GM23338 (cell line): ENCODE measurements at regions not wholly inside any gene's neighbourhood (a gene's known extent, or its start where the extent isn't known, plus 50 kb on each side); places are given as distances from the start of the nearest gene placed in this dataset.

Experiments
- ATAC-seq: fragments of 200-7000 bp; cut with Tn5 transposase; 3 replicates; pipeline ENCODE4 v1.9.1; 2020
- DNase-seq: peaks from one replicate; pipeline ENCODE4 v3.0.0-alpha.2; 2015; ENCODE audit warnings: low spot score
- H2AFZ ChIP-seq: fragments of 200-600 bp; sonication (generic); 2 replicates; pipeline ENCODE4 v1.8.0; 2016; ENCODE audit warnings: antibody characterized with exemption, mild to moderate bottlenecking, moderate library complexity
- H3F3A ChIP-seq: fragments of 200-600 bp; sonication (generic); replicated peaks from 2 replicates; pipeline ENCODE4 v1.8.0; 2017; ENCODE audit warnings: antibody characterized with exemption, mixed run types, low read depth
- H3K27ac ChIP-seq: fragments of 200-600 bp; sonication (generic); 2 replicates; pipeline ENCODE4 v1.6.1; 2016; ENCODE audit warnings: low read depth
- H3K27me3 ChIP-seq: fragments of 200-600 bp; sonication (generic); 2 replicates; pipeline ENCODE4 v1.8.0; 2016; ENCODE audit warnings: mild to moderate bottlenecking, mixed run types, moderate library complexity; ENCODE audit not compliant: insufficient read depth
- H3K36me3 ChIP-seq: fragments of 200-600 bp; sonication (generic); 2 replicates; pipeline ENCODE4 v1.8.0; 2016; ENCODE audit warnings: mild to moderate bottlenecking; ENCODE audit not compliant: insufficient read depth
- H3K4me1 ChIP-seq: fragments of 200-600 bp; sonication (generic); 2 replicates; pipeline ENCODE4 v1.8.0; 2016; ENCODE audit warnings: mild to moderate bottlenecking, moderate library complexity; ENCODE audit not compliant: insufficient read depth
- H3K4me2 ChIP-seq: fragments of 200-600 bp; sonication (generic); 2 replicates; pipeline ENCODE4 v1.7.1; 2017; ENCODE audit warnings: mixed run types
- H3K4me3 ChIP-seq: fragments of 200-600 bp; sonication (generic); 2 replicates; pipeline ENCODE4 v1.6.1; 2016; ENCODE audit warnings: mixed run types
- H3K79me2 ChIP-seq: fragments of 200-600 bp; sonication (generic); replicated peaks from 2 replicates; pipeline ENCODE4 v1.8.0; 2017; ENCODE audit warnings: mild to moderate bottlenecking; ENCODE audit not compliant: insufficient read depth
- H3K9me2 ChIP-seq: fragments of 200-600 bp; sonication (generic); 2 replicates; pipeline ENCODE4 v1.8.0; 2017; ENCODE audit not compliant: insufficient read depth
- H4K20me1 ChIP-seq: fragments of 200-600 bp; sonication (generic); replicated peaks from 2 replicates; pipeline ENCODE4 v1.8.0; 2017; ENCODE audit warnings: mild to moderate bottlenecking; ENCODE audit not compliant: insufficient read depth
- H3K27ac Mint-ChIP-seq: 2 replicates; pipeline ENCODE4 v1.8.0; 2020; ENCODE audit warnings: inconsistent platforms, mild to moderate bottlenecking, moderate library complexity, mixed read lengths
- H3K27me3 Mint-ChIP-seq: 3 replicates; pipeline ENCODE4 v1.8.0; 2022; ENCODE audit warnings: low read depth, mild to moderate bottlenecking, moderate library complexity, mixed read lengths, inconsistent platforms; ENCODE audit not compliant: insufficient read depth, poor library complexity
- H3K36me3 Mint-ChIP-seq: 3 replicates; pipeline ENCODE4 v1.8.0; 2021; ENCODE audit warnings: low read depth, mild to moderate bottlenecking, inconsistent platforms, moderate library complexity, mixed read lengths
- H3K4me1 Mint-ChIP-seq: 3 replicates; pipeline ENCODE4 v1.8.0; 2020; ENCODE audit warnings: mild to moderate bottlenecking, inconsistent platforms, mixed read lengths
- H3K4me3 Mint-ChIP-seq: 3 replicates; pipeline ENCODE4 v1.8.0; 2021; ENCODE audit warnings: moderate library complexity, mild to moderate bottlenecking, inconsistent platforms, mixed read lengths
- H3K9me3 Mint-ChIP-seq: 3 replicates; pipeline ENCODE4 v1.8.0; 2020; ENCODE audit warnings: moderate library complexity, mild to moderate bottlenecking, inconsistent platforms, mixed read lengths
- CREB1 ChIP-seq: fragments of 250-450 bp; sonication (Bioruptor Pico); IDR thresholded peaks from 2 replicates; pipeline ENCODE4 v1.5.0; 2020; ENCODE audit warnings: low read depth, mild to moderate bottlenecking, moderate library complexity
- EZH2 ChIP-seq: fragments of 200-600 bp; sonication (generic); IDR thresholded peaks from one replicate; pipeline ENCODE4 v1.8.0; 2017; ENCODE audit warnings: antibody characterized with exemption, mild to moderate bottlenecking, low read depth; ENCODE audit not compliant: unreplicated experiment
- EZH2phosphoT487 ChIP-seq: fragments of 200-600 bp; sonication (generic); IDR thresholded peaks from one replicate; pipeline ENCODE4 v1.8.1; 2018; ENCODE audit warnings: antibody characterized with exemption; ENCODE audit not compliant: unreplicated experiment
- JUNB ChIP-seq: IDR thresholded peaks from one replicate; pipeline ENCODE4 v1.6.1; 2016; ENCODE audit warnings: antibody characterized with exemption; ENCODE audit not compliant: unreplicated experiment
- NANOG ChIP-seq: IDR thresholded peaks from 2 replicates; pipeline ENCODE4 v1.6.1; 2016; ENCODE audit warnings: antibody characterized with exemption, borderline replicate concordance
- POLR2AphosphoS5 ChIP-seq: IDR thresholded peaks from 2 replicates; pipeline ENCODE4 v1.6.1; 2016; ENCODE audit warnings: antibody characterized with exemption, low read depth
- REST ChIP-seq: IDR thresholded peaks from one replicate; pipeline ENCODE4 v1.6.1; 2018; ENCODE audit warnings: antibody characterized with exemption; ENCODE audit not compliant: unreplicated experiment
- STAT1 ChIP-seq: IDR thresholded peaks from one replicate; pipeline ENCODE4 v1.6.1; 2016; ENCODE audit warnings: antibody characterized with exemption; ENCODE audit not compliant: unreplicated experiment
- ZNF331 ChIP-seq: fragments of 250-450 bp; sonication (Bioruptor Pico); IDR thresholded peaks from 2 replicates; pipeline ENCODE4 v1.5.0; 2020; ENCODE audit warnings: low read depth, mild to moderate bottlenecking, moderate library complexity
- TF ChIP-seq, protein P1 (sequence below): IDR thresholded peaks from 2 replicates; pipeline ENCODE4 v1.6.1; 2016; ENCODE audit warnings: antibody characterized with exemption
- TF ChIP-seq, protein P2 (sequence below): fragments of 250-450 bp; sonication (Bioruptor Pico); IDR thresholded peaks from 2 replicates; pipeline ENCODE4 v1.5.0; 2020; ENCODE audit warnings: mild to moderate bottlenecking, moderate library complexity

DNA sequence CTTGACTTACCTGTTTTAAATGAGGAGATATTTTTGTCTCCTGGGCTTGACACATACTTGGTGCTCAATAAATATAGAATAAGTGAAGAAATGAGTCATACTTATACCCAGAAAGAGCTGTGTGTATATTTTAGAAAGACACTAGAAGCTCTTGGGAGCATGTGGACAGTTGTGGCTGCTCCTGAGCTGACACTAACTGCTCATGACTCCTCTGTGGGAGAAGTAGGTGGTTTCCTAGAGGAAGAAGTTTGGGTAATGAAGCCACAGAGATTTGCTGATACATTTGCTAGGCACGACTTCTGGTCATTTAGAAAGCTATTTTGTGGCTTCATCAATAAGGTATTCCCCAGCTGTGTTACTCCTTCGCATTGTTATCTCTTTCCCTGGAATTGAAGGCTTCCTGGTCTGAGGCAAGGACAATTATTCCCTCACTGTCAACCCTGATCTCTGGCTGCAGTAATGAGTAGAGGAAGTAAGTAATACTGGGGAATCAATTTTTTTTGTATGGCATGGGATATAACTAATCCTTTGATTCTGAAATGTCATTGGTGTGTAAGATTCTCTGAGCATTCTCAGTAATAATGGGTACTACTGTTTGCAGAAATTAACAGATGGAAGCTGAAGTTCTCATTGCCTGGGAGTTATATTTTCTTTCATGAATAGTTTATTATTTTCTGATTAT is 79.6 kb upstream of the DCBLD2 start:
- H3K36me3 Mint-ChIP-seq, result no peaks in the 10 kb centered on the region
- DNase-seq (no peak), ATAC-seq (no peak)
- no peaks in the 10 kb centered on the region for H3K9me3 Mint-ChIP-seq
- Histone ChIP-seq H3K36me3 (no peaks in the 10 kb centered on the region), H3K4me1 (no peaks in the 10 kb centered on the region), H3K27me3 (no peaks in the 10 kb centered on the region), H3K27ac (no peak overlapping the region), H3K79me2 (no peaks in the 10 kb centered on the region), H3K9me2 (no peaks in the 10 kb centered on the region), H4K20me1 (no peaks in the 10 kb centered on the region), H3F3A (no peaks in the 10 kb centered on the region), H3K4me3 (no peak overlapping the region), H3K4me2 (no peak overlapping the region), H2AFZ (no peak overlapping the region)
- TF ChIP-seq, protein P1, sequence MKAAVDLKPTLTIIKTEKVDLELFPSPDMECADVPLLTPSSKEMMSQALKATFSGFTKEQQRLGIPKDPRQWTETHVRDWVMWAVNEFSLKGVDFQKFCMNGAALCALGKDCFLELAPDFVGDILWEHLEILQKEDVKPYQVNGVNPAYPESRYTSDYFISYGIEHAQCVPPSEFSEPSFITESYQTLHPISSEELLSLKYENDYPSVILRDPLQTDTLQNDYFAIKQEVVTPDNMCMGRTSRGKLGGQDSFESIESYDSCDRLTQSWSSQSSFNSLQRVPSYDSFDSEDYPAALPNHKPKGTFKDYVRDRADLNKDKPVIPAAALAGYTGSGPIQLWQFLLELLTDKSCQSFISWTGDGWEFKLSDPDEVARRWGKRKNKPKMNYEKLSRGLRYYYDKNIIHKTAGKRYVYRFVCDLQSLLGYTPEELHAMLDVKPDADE, result no peak
- no peak for TF ChIP-seq ZNF331 (CRISPR knock-in tag)
- TF ChIP-seq POLR2AphosphoS5, result no peak
- TF ChIP-seq, protein P2, sequence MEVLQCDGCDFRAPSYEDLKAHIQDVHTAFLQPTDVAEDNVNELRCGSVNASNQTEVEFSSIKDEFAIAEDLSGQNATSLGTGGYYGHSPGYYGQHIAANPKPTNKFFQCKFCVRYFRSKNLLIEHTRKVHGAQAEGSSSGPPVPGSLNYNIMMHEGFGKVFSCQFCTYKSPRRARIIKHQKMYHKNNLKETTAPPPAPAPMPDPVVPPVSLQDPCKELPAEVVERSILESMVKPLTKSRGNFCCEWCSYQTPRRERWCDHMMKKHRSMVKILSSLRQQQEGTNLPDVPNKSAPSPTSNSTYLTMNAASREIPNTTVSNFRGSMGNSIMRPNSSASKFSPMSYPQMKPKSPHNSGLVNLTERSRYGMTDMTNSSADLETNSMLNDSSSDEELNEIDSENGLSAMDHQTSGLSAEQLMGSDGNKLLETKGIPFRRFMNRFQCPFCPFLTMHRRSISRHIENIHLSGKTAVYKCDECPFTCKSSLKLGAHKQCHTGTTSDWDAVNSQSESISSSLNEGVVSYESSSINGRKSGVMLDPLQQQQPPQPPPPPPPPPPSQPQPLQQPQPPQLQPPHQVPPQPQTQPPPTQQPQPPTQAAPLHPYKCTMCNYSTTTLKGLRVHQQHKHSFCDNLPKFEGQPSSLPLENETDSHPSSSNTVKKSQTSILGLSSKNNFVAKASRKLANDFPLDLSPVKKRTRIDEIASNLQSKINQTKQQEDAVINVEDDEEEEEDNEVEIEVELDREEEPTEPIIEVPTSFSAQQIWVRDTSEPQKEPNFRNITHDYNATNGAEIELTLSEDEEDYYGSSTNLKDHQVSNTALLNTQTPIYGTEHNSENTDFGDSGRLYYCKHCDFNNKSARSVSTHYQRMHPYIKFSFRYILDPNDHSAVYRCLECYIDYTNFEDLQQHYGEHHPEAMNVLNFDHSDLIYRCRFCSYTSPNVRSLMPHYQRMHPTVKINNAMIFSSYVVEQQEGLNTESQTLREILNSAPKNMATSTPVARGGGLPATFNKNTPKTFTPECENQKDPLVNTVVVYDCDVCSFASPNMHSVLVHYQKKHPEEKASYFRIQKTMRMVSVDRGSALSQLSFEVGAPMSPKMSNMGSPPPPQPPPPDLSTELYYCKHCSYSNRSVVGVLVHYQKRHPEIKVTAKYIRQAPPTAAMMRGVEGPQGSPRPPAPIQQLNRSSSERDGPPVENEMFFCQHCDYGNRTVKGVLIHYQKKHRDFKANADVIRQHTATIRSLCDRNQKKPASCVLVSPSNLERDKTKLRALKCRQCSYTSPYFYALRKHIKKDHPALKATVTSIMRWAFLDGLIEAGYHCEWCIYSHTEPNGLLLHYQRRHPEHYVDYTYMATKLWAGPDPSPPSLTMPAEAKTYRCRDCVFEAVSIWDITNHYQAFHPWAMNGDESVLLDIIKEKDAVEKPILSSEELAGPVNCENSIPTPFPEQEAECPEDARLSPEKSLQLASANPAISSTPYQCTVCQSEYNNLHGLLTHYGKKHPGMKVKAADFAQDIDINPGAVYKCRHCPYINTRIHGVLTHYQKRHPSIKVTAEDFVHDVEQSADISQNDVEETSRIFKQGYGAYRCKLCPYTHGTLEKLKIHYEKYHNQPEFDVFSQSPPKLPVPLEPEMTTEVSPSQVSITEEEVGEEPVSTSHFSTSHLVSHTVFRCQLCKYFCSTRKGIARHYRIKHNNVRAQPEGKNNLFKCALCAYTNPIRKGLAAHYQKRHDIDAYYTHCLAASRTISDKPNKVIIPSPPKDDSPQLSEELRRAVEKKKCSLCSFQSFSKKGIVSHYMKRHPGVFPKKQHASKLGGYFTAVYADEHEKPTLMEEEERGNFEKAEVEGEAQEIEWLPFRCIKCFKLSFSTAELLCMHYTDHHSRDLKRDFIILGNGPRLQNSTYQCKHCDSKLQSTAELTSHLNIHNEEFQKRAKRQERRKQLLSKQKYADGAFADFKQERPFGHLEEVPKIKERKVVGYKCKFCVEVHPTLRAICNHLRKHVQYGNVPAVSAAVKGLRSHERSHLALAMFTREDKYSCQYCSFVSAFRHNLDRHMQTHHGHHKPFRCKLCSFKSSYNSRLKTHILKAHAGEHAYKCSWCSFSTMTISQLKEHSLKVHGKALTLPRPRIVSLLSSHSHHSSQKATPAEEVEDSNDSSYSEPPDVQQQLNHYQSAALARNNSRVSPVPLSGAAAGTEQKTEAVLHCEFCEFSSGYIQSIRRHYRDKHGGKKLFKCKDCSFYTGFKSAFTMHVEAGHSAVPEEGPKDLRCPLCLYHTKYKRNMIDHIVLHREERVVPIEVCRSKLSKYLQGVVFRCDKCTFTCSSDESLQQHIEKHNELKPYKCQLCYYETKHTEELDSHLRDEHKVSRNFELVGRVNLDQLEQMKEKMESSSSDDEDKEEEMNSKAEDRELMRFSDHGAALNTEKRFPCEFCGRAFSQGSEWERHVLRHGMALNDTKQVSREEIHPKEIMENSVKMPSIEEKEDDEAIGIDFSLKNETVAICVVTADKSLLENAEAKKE (CRISPR knock-in tag), result no peak
- no peak for TF ChIP-seq CREB1 (CRISPR knock-in tag)
- no peak for TF ChIP-seq EZH2phosphoT487
- TF ChIP-seq JUNB, result no peak
- TF ChIP-seq STAT1, result no peak
- TF ChIP-seq NANOG, result no peak
- TF ChIP-seq EZH2, result no peak
- no peak for TF ChIP-seq REST
- H3K4me3 Mint-ChIP-seq, result no peak overlapping the region
- no peak overlapping the region for H3K27ac Mint-ChIP-seq
- H3K4me1 Mint-ChIP-seq, result peaks cover 20% of the 10 kb centered on the region; the same call in 2 of the 3 replicates
- no peaks in the 10 kb centered on the region for H3K27me3 Mint-ChIP-seq
